Endodermal cell (in vitro differentiated cells): ENCODE measurements at regions not wholly inside any gene's neighbourhood (a gene's known extent, or its start where the extent isn't known, plus 50 kb on each side); places are given as distances from the start of the nearest gene placed in this dataset.

Source experiments
- DNase-seq: peaks from one replicate; pipeline ENCODE4 v3.0.0-alpha.2; 2017
- H3K27ac ChIP-seq: 2 replicates; pipeline ENCODE4 v1.5.1; 2013; ENCODE audit warnings: mild to moderate bottlenecking, low read depth, low read length, moderate library complexity
- H3K27me3 ChIP-seq: 2 replicates; pipeline ENCODE4 v1.6.1; 2013; ENCODE audit warnings: mild to moderate bottlenecking, low read length, moderate library complexity; ENCODE audit not compliant: insufficient read depth, control insufficient read depth, poor library complexity, severe bottlenecking
- H3K36me3 ChIP-seq: 2 replicates; pipeline ENCODE4 v1.7.0; 2013; ENCODE audit warnings: mild to moderate bottlenecking, low read length, moderate library complexity; ENCODE audit not compliant: control insufficient read depth, insufficient read depth
- H3K4me1 ChIP-seq: one replicate; pipeline ENCODE4 v1.7.0; 2013; ENCODE audit warnings: low read length; ENCODE audit not compliant: control insufficient read depth, insufficient read depth
- H3K4me3 ChIP-seq: 2 replicates; pipeline ENCODE4 v1.5.1; 2013; ENCODE audit warnings: mild to moderate bottlenecking, low read length, moderate library complexity
- H3K9ac ChIP-seq: 2 replicates; pipeline ENCODE4 v1.6.1; 2013; ENCODE audit warnings: mild to moderate bottlenecking, low read length, moderate library complexity; ENCODE audit not compliant: poor library complexity, severe bottlenecking; ENCODE audit errors: extremely low read depth
- H3K9me3 ChIP-seq: 2 replicates; pipeline ENCODE4 v1.6.1; 2013; ENCODE audit warnings: mild to moderate bottlenecking, low read length, moderate library complexity; ENCODE audit not compliant: control insufficient read depth
- H3K27ac Mint-ChIP-seq: 2 replicates; pipeline ENCODE4 v1.8.0; 2020; ENCODE audit warnings: mixed read lengths
- H3K27me3 Mint-ChIP-seq: 2 replicates; pipeline ENCODE4 v1.8.0; 2021; ENCODE audit warnings: mild to moderate bottlenecking, mixed read lengths; ENCODE audit not compliant: insufficient read depth
- H3K36me3 Mint-ChIP-seq: 2 replicates; pipeline ENCODE4 v1.8.0; 2020; ENCODE audit warnings: low read depth, mixed read lengths
- H3K4me1 Mint-ChIP-seq: 2 replicates; pipeline ENCODE4 v1.8.0; 2020; ENCODE audit warnings: mixed read lengths
- H3K4me3 Mint-ChIP-seq: 2 replicates; pipeline ENCODE4 v1.8.0; 2020; ENCODE audit warnings: mild to moderate bottlenecking, moderate library complexity, mixed read lengths
- H3K9me3 Mint-ChIP-seq: 2 replicates; pipeline ENCODE4 v1.8.0; 2020; ENCODE audit warnings: mild to moderate bottlenecking, mixed read lengths
- WGBS, 2 experiments: methylation state at CpG; one replicate each; pipeline versions ENCODE4 v1.1.5 to v1.1.7; 2013; ENCODE audit warnings: missing lambda C conversion rate in 2 of 2, mixed read lengths in 1 of 2; ENCODE audit not compliant: insufficient coverage in 1 of 2, insufficient read length in 1 of 2; 5-methylcytosine and 5-hydroxymethylcytosine counted together
- TF ChIP-seq, protein P1 (sequence below): fragments of 200-600 bp; sonication (generic); conservative IDR thresholded peaks from 2 replicates; pipeline ENCODE4 v1.5.0; 2021; ENCODE audit warnings: antibody characterized with exemption, mild to moderate bottlenecking

DNA sequence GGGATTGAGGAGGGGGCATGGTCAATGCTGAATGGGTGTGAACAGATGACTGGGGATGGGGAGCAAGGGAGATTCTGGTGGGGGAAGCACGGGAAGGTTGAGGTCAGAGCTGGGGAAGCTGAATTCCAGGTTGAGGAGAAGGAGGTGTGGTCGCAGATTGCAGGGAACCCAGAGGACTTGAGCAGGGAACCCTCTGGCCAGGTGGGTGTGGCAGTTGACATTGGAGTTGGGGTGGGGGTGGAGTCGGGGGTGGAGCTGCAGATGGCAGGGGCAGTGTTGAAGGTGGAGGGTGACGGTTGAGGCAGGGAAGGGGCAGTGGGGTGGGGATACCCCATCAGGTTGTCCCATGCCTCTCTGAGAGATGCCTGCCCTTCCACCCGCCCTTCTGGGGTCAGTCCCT, 94.7 kb downstream of the WTIP start:
- Histone ChIP-seq H3K9me3 (no peaks in the 10 kb centered on the region), H3K4me1 (no peaks in the 10 kb centered on the region), H3K27ac (no peak overlapping the region), H3K4me3 (no peak overlapping the region), H3K36me3 (no peaks in the 10 kb centered on the region), H3K9ac (no peak overlapping the region), H3K27me3 (peaks cover 23% of the 10 kb centered on the region)
- Mint-ChIP-seq H3K4me1 (peaks cover 3% of the 10 kb centered on the region), H3K27ac (no peak overlapping the region), H3K27me3 (peaks cover 34% of the 10 kb centered on the region), H3K36me3 (no peaks in the 10 kb centered on the region), H3K4me3 (no peak overlapping the region), H3K9me3 (peaks cover 10% of the 10 kb centered on the region)
- no peak for DNase-seq
- 85 to 100% methylated on average over 2 to 5 of the region's 5 CpGs for WGBS, 2 experiments
- TF ChIP-seq, protein P1, sequence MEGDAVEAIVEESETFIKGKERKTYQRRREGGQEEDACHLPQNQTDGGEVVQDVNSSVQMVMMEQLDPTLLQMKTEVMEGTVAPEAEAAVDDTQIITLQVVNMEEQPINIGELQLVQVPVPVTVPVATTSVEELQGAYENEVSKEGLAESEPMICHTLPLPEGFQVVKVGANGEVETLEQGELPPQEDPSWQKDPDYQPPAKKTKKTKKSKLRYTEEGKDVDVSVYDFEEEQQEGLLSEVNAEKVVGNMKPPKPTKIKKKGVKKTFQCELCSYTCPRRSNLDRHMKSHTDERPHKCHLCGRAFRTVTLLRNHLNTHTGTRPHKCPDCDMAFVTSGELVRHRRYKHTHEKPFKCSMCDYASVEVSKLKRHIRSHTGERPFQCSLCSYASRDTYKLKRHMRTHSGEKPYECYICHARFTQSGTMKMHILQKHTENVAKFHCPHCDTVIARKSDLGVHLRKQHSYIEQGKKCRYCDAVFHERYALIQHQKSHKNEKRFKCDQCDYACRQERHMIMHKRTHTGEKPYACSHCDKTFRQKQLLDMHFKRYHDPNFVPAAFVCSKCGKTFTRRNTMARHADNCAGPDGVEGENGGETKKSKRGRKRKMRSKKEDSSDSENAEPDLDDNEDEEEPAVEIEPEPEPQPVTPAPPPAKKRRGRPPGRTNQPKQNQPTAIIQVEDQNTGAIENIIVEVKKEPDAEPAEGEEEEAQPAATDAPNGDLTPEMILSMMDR = no peak

DNA sequence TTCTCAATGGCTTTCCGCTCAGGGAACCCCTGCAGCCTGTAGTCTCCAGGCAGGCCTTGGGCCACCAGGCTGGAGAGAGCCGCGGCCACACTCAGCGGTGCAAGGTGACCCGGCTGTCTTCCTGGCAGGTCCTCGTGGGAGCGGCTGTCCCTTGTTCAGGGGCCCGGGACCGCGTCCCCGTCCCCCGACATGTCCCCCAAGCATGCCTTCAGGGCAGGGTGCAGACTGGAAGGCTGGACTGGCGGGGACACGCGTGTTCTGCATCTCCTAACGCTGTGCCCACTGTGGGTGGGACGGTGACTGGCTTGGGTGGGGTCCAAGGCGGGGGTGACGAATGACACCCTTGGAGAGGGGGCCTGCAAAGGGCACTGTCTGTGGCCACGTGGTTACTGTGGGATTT, 93.6 kb downstream of the WTIP start:
- H3K27me3 Mint-ChIP-seq = peaks cover 31% of the 10 kb centered on the region

DNA sequence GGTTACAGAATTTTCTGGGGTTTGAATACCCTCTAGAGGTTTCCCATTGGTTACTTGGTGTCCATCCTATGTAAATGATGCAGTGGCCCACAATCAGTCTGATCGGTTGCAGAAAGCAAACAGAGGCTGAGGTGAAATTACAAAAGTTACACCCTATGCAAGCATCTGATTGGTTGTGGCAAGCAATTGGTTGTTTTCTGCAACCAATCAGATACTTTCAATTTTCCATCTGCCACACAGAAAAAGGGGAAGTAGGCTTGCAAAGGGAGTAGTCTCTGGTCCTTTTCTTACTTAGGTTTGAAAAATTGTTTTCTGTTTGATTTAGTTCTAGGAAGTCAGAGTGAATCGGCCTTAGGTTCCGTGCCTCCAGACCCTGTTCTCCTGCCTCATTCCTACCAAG, 93.1 kb downstream of the WTIP start:
- Histone ChIP-seq H3K27me3 (peaks cover 23% of the 10 kb centered on the region), H3K4me3 (no peak overlapping the region), H3K27ac (no peak overlapping the region), H3K9me3 (peaks cover 15% of the 10 kb centered on the region), H3K9ac (no peak overlapping the region), H3K36me3 (no peaks in the 10 kb centered on the region), H3K4me1 (no peaks in the 10 kb centered on the region)
- H3K9me3 Mint-ChIP-seq = peaks cover 24% of the 10 kb centered on the region
- 89 to 93% methylated on average over 3 of the region's 3 CpGs for WGBS, 2 experiments
- TF ChIP-seq, protein P1 = no peak
- H3K27me3 Mint-ChIP-seq = peaks cover 31% of the 10 kb centered on the region
- no peak overlapping the region for H3K4me3 Mint-ChIP-seq
- H3K36me3 Mint-ChIP-seq = peaks cover 3% of the 10 kb centered on the region
- DNase-seq = no peak
- H3K4me1 Mint-ChIP-seq = peaks cover 3% of the 10 kb centered on the region
- no peak overlapping the region for H3K27ac Mint-ChIP-seq

More for the DNA sequence above, 93.6 kb downstream of the WTIP start:
- peaks cover 10% of the 10 kb centered on the region for H3K9me3 ChIP-seq
- DNase-seq = peak; percentile 43
- Mint-ChIP-seq H3K27ac (no peak overlapping the region), H3K9me3 (peaks cover 19% of the 10 kb centered on the region), H3K4me3 (no peak overlapping the region), H3K4me1 (peaks cover 3% of the 10 kb centered on the region), H3K36me3 (peaks cover 3% of the 10 kb centered on the region)
- no peak overlapping the region for H3K27ac ChIP-seq
- 93 to 100% methylated on average over 3 to 20 of the region's 20 CpGs for WGBS, 2 experiments
- H3K4me3 ChIP-seq = no peak overlapping the region
- no peaks in the 10 kb centered on the region for H3K36me3 ChIP-seq
- no peak overlapping the region for H3K9ac ChIP-seq
- H3K27me3 ChIP-seq = peaks cover 23% of the 10 kb centered on the region
- TF ChIP-seq, protein P1 = no peak
- H3K4me1 ChIP-seq = no peaks in the 10 kb centered on the region
